ENCODE measurements at regions not wholly inside any gene's neighbourhood (a gene's known extent, or its start where the extent isn't known, plus 50 kb on each side); places are given as distances from the start of the nearest gene placed in this dataset.
"Not testable (repeated sequence)": the region's sequence is repeated elsewhere in the genome, so short reads cannot be mapped to it uniquely, and the experiment has no call there.

GRCh38 chr2:150135223-150135883, 352.1 kb downstream of the RND3 start:
- DNase-seq (ENCODE audit: low spot score), result no peak

- DNase-seq (ENCODE audit: low spot score), result no peak
These were observed 353.1 kb downstream of the RND3 start for GRCh38 chr2:150134223-150134857.

GRCh38 chr2:150133623-150134022, 353.8 kb downstream of the RND3 start:
- no peak for DNase-seq (ENCODE audit: low spot score)

- DNase-seq (ENCODE audit: low spot score), result no peak
These were observed 357.4 kb downstream of the RND3 start for GRCh38 chr2:150129921-150130575.

GRCh38 chr2:150127995-150128394, 359.5 kb downstream of the RND3 start:
- DNase-seq (ENCODE audit: low spot score), result no peak

GRCh38 chr2:150127346-150127990, 360.0 kb downstream of the RND3 start:
- DNase-seq (ENCODE audit: low spot score), result no peak

GRCh38 chr2:150126839-150127238, 360.6 kb downstream of the RND3 start:
- no peak for DNase-seq (ENCODE audit: low spot score)

GRCh38 chr2:150126143-150126740, 361.2 kb downstream of the RND3 start:
- DNase-seq (ENCODE audit: low spot score), result no peak

GRCh38 chr2:150125708-150126107, 361.8 kb downstream of the RND3 start:
- DNase-seq (ENCODE audit: low spot score), result no peak

- no peak for DNase-seq (ENCODE audit: low spot score)
These were observed 362.3 kb downstream of the RND3 start for GRCh38 chr2:150125188-150125587.

- DNase-seq (ENCODE audit: low spot score), result no peak
These were observed 362.7 kb downstream of the RND3 start for GRCh38 chr2:150124739-150125138.

GRCh38 chr2:150122871-150123613, 364.4 kb downstream of the RND3 start:
- DNase-seq (ENCODE audit: low spot score), result no peak

- DNase-seq (ENCODE audit: low spot score), result no peak
These were observed 365.3 kb downstream of the RND3 start for GRCh38 chr2:150122156-150122555.

- DNase-seq (ENCODE audit: low spot score), result peak; percentile 53
These were observed 367.0 kb downstream of the RND3 start for GRCh38 chr2:150120326-150120955.

GRCh38 chr2:150119819-150120218, 367.6 kb downstream of the RND3 start:
- DNase-seq (ENCODE audit: low spot score), result no peak

GRCh38 chr2:150114089-150114488, 373.4 kb downstream of the RND3 start:
- not testable (repeated sequence) for DNase-seq (ENCODE audit: low spot score)

- DNase-seq (ENCODE audit: low spot score), result no peak
These were observed 376.9 kb downstream of the RND3 start for GRCh38 chr2:150110548-150110947.

- no peak for DNase-seq (ENCODE audit: low spot score)
These were observed 377.6 kb downstream of the RND3 start for GRCh38 chr2:150109912-150110311.

- no peak for DNase-seq (ENCODE audit: low spot score)
These were observed 378.4 kb downstream of the RND3 start for GRCh38 chr2:150109028-150109427.

GRCh38 chr2:150107816-150108215, 379.7 kb downstream of the RND3 start:
- no peak for DNase-seq (ENCODE audit: low spot score)

- DNase-seq (ENCODE audit: low spot score), result no peak
These were observed 380.3 kb downstream of the RND3 start for GRCh38 chr2:150107170-150107569.

Data from ecto neural progenitor cell (in vitro differentiated cells).